ENCODE measurements at regions not wholly inside any gene's neighbourhood (a gene's known extent, or its start where the extent isn't known, plus 50 kb on each side); places are given as distances from the start of the nearest gene placed in this dataset.

GRCh38 chr14:101350021-101350420, 211.3 kb upstream of the DIO3 start:
- ChIA-PET CTCF (no interaction called here), POLR2A (no interaction called here), RAD21 (ENCODE audit: low non-redundant PET in 1 of 2, low total read pairs in 2 of 2, uncharacterized antibody in 2 of 2, unreplicated experiment in 2 of 2) (no interaction called here)
- TF ChIP-seq ZFX (IDR thresholded peaks at IDR 0.05) (no peak), JUND (IDR thresholded peaks at IDR 0.05) (no peak), EZH2 (IDR thresholded peaks at IDR 0.05) (no peak), FOSL1 (IDR thresholded peaks at IDR 0.05; ENCODE audit: low read depth) (no peak), CTCF (IDR thresholded peaks at IDR 0.05 in 2 of 3, conservative IDR thresholded peaks at IDR 0.05 in 1 of 3; ENCODE audit: borderline replicate concordance in 1 of 3, insufficient read depth in 1 of 3, low read depth in 2 of 3, low read length in 2 of 3) (no peak), SRF (IDR thresholded peaks at IDR 0.05; ENCODE audit: low read depth) (no peak)
- TF ChIP-seq, protein P1, sequence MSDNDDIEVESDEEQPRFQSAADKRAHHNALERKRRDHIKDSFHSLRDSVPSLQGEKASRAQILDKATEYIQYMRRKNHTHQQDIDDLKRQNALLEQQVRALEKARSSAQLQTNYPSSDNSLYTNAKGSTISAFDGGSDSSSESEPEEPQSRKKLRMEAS (IDR thresholded peaks at IDR 0.05), result no peak
- TF ChIP-seq, protein P2, sequence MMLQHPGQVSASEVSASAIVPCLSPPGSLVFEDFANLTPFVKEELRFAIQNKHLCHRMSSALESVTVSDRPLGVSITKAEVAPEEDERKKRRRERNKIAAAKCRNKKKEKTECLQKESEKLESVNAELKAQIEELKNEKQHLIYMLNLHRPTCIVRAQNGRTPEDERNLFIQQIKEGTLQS (IDR thresholded peaks at IDR 0.05), result no peak
- no peaks in the 10 kb centered on the region for H3K9me2 ChIP-seq (ENCODE audit: insufficient read depth)
- H3K27ac ChIP-seq (ENCODE audit: low read depth, low read length), result no peak overlapping the region
- no peak overlapping the region for H3K4me3 ChIP-seq (replicated peaks in 1 of 2; ENCODE audit: low read depth in 1 of 2, low read length in 2 of 2)
- H3K4me1 ChIP-seq (ENCODE audit: control insufficient read depth in 1 of 2, insufficient read depth in 2 of 2, low read length in 2 of 2), result no peaks in the 10 kb centered on the region; a peak in 1 of 4 replicates
- BruUV-seq (replicated peaks), result no TSS peak
- H3K79me2 ChIP-seq (ENCODE audit: insufficient read depth, low read length), result no peaks in the 10 kb centered on the region
- ATAC-seq (no peak), DNase-seq (ENCODE audit: low read depth, low spot score) (no peak)
- H3K36me3 ChIP-seq (ENCODE audit: control insufficient read depth in 1 of 2, insufficient read depth in 2 of 2, low read length in 2 of 2), result no peaks in the 10 kb centered on the region
- intact Hi-C loops (cut with micrococcal nuclease), result no loop called here
- no peaks in the 10 kb centered on the region for H3K9me3 ChIP-seq (ENCODE audit: control insufficient read depth in 1 of 2, insufficient read depth in 1 of 2, low read depth in 1 of 2, low read length in 2 of 2)
- no peak overlapping the region for H3K4me2 ChIP-seq (ENCODE audit: low read length)
- no peaks in the 10 kb centered on the region for H3K27me3 ChIP-seq (ENCODE audit: insufficient read depth, low read length)
- H4K20me1 ChIP-seq (ENCODE audit: insufficient read depth), result no peaks in the 10 kb centered on the region
- H2AFZ ChIP-seq (ENCODE audit: low read depth, low read length, poor library complexity, severe bottlenecking), result no peak overlapping the region
- no peak overlapping the region for H3K9ac ChIP-seq (ENCODE audit: low read length)

DNA sequence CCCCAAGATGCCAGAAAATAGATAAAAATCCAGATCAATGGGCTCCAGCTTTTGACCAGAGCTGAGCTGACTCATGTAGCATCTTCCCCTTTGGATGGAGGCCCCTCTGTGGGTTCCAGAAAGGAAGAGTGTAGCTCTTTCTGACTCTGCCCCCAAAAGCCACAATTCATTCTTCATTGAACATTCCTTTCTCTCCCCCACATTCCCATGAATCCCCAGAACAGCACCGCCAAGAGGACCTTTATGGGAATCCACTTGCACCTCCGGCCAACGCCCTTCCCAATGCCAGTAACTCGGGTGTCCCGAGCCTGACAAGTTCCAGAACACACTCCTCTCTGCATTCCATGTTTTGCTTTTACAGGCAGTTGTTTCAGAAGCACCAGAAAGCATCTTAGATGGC, 210.6 kb upstream of the DIO3 start:
- Histone ChIP-seq H2AFZ (ENCODE audit: low read depth, low read length, poor library complexity, severe bottlenecking) (no peak overlapping the region), H3K27ac (ENCODE audit: low read depth, low read length) (no peak overlapping the region), H3K36me3 (ENCODE audit: control insufficient read depth in 1 of 2, insufficient read depth in 2 of 2, low read length in 2 of 2) (no peaks in the 10 kb centered on the region), H3K9ac (ENCODE audit: low read length) (no peak overlapping the region), H3K4me2 (ENCODE audit: low read length) (no peak overlapping the region), H3K79me2 (ENCODE audit: insufficient read depth, low read length) (no peaks in the 10 kb centered on the region), H4K20me1 (ENCODE audit: insufficient read depth) (no peaks in the 10 kb centered on the region), H3K9me3 (ENCODE audit: control insufficient read depth in 1 of 2, insufficient read depth in 1 of 2, low read depth in 1 of 2, low read length in 2 of 2) (no peaks in the 10 kb centered on the region), H3K4me1 (ENCODE audit: control insufficient read depth in 1 of 2, insufficient read depth in 2 of 2, low read length in 2 of 2) (no peaks in the 10 kb centered on the region; a peak in 1 of 4 replicates), H3K9me2 (ENCODE audit: insufficient read depth) (no peaks in the 10 kb centered on the region), H3K27me3 (ENCODE audit: insufficient read depth, low read length) (no peaks in the 10 kb centered on the region), H3K4me3 (replicated peaks in 1 of 2; ENCODE audit: low read depth in 1 of 2, low read length in 2 of 2) (no peak overlapping the region)
- BruUV-seq (replicated peaks), result no TSS peak
- no peak for ATAC-seq
- ChIA-PET RAD21 (ENCODE audit: low non-redundant PET in 1 of 2, low total read pairs in 2 of 2, uncharacterized antibody in 2 of 2, unreplicated experiment in 2 of 2) (no interaction called here), POLR2A (no interaction called here), CTCF (no interaction called here)
- DNase-seq (ENCODE audit: low read depth, low spot score), result no peak
- intact Hi-C loops (cut with micrococcal nuclease), result no loop called here
- no peak for TF ChIP-seq SRF (IDR thresholded peaks at IDR 0.05; ENCODE audit: low read depth)
- no peak for TF ChIP-seq CEBPB (IDR thresholded peaks at IDR 0.05; ENCODE audit: low read depth)
- no peak for TF ChIP-seq TCF7L2 (IDR thresholded peaks at IDR 0.05; ENCODE audit: borderline replicate concordance, extremely low read depth, insufficient read depth, insufficient read length)
- TF ChIP-seq ZNF274 (IDR thresholded peaks at IDR 0.05; ENCODE audit: low read depth, low read length), result no peak
- TF ChIP-seq ELF1 (IDR thresholded peaks at IDR 0.05; ENCODE audit: borderline replicate concordance, low read depth), result no peak
- TF ChIP-seq, protein P3, sequence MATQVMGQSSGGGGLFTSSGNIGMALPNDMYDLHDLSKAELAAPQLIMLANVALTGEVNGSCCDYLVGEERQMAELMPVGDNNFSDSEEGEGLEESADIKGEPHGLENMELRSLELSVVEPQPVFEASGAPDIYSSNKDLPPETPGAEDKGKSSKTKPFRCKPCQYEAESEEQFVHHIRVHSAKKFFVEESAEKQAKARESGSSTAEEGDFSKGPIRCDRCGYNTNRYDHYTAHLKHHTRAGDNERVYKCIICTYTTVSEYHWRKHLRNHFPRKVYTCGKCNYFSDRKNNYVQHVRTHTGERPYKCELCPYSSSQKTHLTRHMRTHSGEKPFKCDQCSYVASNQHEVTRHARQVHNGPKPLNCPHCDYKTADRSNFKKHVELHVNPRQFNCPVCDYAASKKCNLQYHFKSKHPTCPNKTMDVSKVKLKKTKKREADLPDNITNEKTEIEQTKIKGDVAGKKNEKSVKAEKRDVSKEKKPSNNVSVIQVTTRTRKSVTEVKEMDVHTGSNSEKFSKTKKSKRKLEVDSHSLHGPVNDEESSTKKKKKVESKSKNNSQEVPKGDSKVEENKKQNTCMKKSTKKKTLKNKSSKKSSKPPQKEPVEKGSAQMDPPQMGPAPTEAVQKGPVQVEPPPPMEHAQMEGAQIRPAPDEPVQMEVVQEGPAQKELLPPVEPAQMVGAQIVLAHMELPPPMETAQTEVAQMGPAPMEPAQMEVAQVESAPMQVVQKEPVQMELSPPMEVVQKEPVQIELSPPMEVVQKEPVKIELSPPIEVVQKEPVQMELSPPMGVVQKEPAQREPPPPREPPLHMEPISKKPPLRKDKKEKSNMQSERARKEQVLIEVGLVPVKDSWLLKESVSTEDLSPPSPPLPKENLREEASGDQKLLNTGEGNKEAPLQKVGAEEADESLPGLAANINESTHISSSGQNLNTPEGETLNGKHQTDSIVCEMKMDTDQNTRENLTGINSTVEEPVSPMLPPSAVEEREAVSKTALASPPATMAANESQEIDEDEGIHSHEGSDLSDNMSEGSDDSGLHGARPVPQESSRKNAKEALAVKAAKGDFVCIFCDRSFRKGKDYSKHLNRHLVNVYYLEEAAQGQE (IDR thresholded peaks at IDR 0.05; ENCODE audit: low read depth), result no peak
- TF ChIP-seq YY1 (IDR thresholded peaks at IDR 0.05; ENCODE audit: extremely low read depth, insufficient replicate concordance, low read depth, low read length), result no peak
- TF ChIP-seq CBX3 (IDR thresholded peaks at IDR 0.05; ENCODE audit: low read depth), result no peak
